ENCODE measurements at regions not wholly inside any gene's neighbourhood (a gene's known extent, or its start where the extent isn't known, plus 50 kb on each side); places are given as distances from the start of the nearest gene placed in this dataset.

- TF ChIP-seq, protein P1, sequence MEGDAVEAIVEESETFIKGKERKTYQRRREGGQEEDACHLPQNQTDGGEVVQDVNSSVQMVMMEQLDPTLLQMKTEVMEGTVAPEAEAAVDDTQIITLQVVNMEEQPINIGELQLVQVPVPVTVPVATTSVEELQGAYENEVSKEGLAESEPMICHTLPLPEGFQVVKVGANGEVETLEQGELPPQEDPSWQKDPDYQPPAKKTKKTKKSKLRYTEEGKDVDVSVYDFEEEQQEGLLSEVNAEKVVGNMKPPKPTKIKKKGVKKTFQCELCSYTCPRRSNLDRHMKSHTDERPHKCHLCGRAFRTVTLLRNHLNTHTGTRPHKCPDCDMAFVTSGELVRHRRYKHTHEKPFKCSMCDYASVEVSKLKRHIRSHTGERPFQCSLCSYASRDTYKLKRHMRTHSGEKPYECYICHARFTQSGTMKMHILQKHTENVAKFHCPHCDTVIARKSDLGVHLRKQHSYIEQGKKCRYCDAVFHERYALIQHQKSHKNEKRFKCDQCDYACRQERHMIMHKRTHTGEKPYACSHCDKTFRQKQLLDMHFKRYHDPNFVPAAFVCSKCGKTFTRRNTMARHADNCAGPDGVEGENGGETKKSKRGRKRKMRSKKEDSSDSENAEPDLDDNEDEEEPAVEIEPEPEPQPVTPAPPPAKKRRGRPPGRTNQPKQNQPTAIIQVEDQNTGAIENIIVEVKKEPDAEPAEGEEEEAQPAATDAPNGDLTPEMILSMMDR (IDR thresholded peaks at IDR 0.05) = no peak
- TF ChIP-seq POLR2A (IDR thresholded peaks at IDR 0.05) (no peak), POLR2AphosphoS5 (IDR thresholded peaks at IDR 0.05) (no peak)
Observed at GRCh38 chr14:22477569-22478194, 111.3 kb downstream of the DAD1 start.
